Natural killer cell treated with Interleukin-12 subunit alpha and Interleukin-12 subunit beta and Interleukin-15 and Interleukin-18, amount 100 ng/mL, for 72 hours (primary cell): ENCODE measurements at regions not wholly inside any gene's neighbourhood (a gene's known extent, or its start where the extent isn't known, plus 50 kb on each side); places are given as distances from the start of the nearest gene placed in this dataset.

Experiments
- ATAC-seq, 2 donors: fragments of 150-1000 bp; cut with Tn5 transposase in 1 of 2; sonication (Bioruptor Pico), chemical (Tn5 transposase) in 1 of 2; 2 replicates each; pipeline ENCODE4 v1.10.0; 2021
- DNase-seq: peaks from one replicate; pipeline ENCODE4 v3.0.0; 2022; ENCODE audit warnings: low spot score
- H3K27ac Mint-ChIP-seq, 2 donors: 1 replicate in 1 of 2; 2 replicates in 1 of 2; pipeline ENCODE4 v1.8.0; 2022; ENCODE audit warnings: mixed read lengths in 2 of 2, mild to moderate bottlenecking in 1 of 2, moderate library complexity in 1 of 2
- H3K27me3 Mint-ChIP-seq, 2 donors: 1 replicate in 1 of 2; 2 replicates in 1 of 2; pipeline ENCODE4 v1.8.0; 2022; ENCODE audit warnings: mixed read lengths in 2 of 2
- H3K36me3 Mint-ChIP-seq: one replicate; pipeline ENCODE4 v1.8.0; 2022; ENCODE audit warnings: mixed read lengths
- H3K4me1 Mint-ChIP-seq, 2 donors: 1 replicate in 1 of 2; 2 replicates in 1 of 2; pipeline ENCODE4 v1.8.0; 2022; ENCODE audit warnings: low read depth in 2 of 2, mixed read lengths in 2 of 2, mild to moderate bottlenecking in 1 of 2
- H3K4me3 Mint-ChIP-seq: one replicate; pipeline ENCODE4 v1.8.0; 2022; ENCODE audit warnings: mixed read lengths
- H3K9me3 Mint-ChIP-seq: 2 replicates; pipeline ENCODE4 v1.8.0; 2022; ENCODE audit warnings: mixed read lengths

DNA sequence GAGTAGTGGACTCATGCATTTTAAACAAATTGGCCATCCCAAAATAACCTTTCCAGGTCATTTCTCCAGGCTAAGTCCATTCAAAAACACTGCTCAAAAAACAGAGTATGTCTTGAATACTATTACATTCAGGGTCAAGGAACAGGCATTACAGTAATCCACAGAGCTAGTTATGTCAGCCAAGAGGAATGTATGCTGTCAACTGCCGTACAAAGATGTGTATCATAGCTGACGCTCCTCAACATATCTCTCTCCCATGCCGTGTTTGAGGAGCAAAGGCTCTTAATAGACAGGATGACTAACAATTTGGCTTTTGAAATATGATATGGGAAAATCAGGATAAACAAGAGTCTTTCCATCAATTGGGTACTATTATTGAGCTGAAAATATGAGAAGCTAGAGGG lies 68.8 kb upstream of the KCTD1 start:
- no peak for DNase-seq
- no peaks in the 10 kb centered on the region for H3K9me3 Mint-ChIP-seq
- H3K27me3 Mint-ChIP-seq, result peaks cover 4 to 13% of the 10 kb centered on the region in 2 donors
- no peak overlapping the region for H3K4me3 Mint-ChIP-seq
- H3K27ac Mint-ChIP-seq, result no peak overlapping the region
- no peak for ATAC-seq
- no peaks in the 10 kb centered on the region for H3K36me3 Mint-ChIP-seq
- no peaks in the 10 kb centered on the region for H3K4me1 Mint-ChIP-seq

GRCh38 chr18:26614374-26614773 lies 66.0 kb upstream of the KCTD1 start:
- no peak overlapping the region for H3K27ac Mint-ChIP-seq
- DNase-seq, result no peak
- no peak for ATAC-seq
- no peaks in the 10 kb centered on the region for H3K9me3 Mint-ChIP-seq
- H3K36me3 Mint-ChIP-seq, result no peaks in the 10 kb centered on the region
- no peak overlapping the region for H3K4me3 Mint-ChIP-seq
- peaks cover 11 to 34% of the 10 kb centered on the region in 2 donors for H3K27me3 Mint-ChIP-seq
- H3K4me1 Mint-ChIP-seq, result no peaks in the 10 kb centered on the region
